GM21526 (cell line): ENCODE measurements at regions not wholly inside any gene's neighbourhood (a gene's known extent, or its start where the extent isn't known, plus 50 kb on each side); places are given as distances from the start of the nearest gene placed in this dataset.
"Not testable (repeated sequence)": the region's sequence is repeated elsewhere in the genome, so short reads cannot be mapped to it uniquely, and the experiment has no call there.

Experiments
- ATAC-seq: cut with Tn5 transposase; IDR thresholded peaks from one replicate; pipeline ENCODE4 v1.9.1; 2021; ENCODE audit warnings: moderate library complexity; ENCODE audit not compliant: unreplicated experiment, low FRiP score

- no peak for ATAC-seq
Measured at GRCh38 chr5:53733853-53734252, 173.4 kb downstream of the NDUFS4 start.

- no peak for ATAC-seq
Measured at GRCh38 chr5:53738105-53738504, 177.7 kb downstream of the NDUFS4 start.

DNA sequence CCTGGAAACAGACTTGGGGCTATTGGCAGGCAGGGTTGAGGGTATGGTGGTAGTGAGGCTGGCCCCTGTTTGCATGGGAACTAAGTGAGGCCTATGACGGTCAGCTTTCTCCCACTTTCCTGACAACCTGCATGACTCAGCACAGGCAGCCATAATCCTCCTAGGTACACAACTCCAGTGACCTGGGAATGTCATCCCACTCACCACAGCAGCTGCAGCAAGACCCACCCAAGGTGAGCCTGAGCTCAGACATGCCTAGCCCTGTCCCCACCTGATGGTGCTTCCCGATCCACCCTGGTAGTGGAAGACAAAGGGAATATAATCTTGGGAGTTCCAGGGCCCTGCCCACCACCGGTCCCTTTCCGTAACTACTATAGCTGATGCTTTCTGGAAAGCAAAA, 178.7 kb downstream of the NDUFS4 start:
- ATAC-seq, result no peak

DNA sequence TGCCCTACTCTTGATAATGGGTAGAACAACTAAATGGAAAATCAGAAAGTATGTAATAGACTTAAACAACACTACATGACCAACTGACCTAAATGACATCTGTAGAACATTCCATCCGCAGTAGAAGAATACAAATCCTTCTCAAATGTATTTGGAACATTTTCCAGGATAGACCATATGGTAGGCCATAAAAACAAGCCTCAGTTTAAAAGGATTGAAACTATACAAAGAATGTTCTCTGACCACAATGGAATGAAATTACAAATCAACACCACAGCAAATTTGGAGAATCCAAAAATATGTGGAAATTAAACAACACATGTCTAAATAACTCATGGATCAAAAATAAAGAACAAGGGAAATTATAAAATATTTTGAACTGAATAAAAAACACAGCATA, 189.2 kb downstream of the NDUFS4 start:
- no peak for ATAC-seq

DNA sequence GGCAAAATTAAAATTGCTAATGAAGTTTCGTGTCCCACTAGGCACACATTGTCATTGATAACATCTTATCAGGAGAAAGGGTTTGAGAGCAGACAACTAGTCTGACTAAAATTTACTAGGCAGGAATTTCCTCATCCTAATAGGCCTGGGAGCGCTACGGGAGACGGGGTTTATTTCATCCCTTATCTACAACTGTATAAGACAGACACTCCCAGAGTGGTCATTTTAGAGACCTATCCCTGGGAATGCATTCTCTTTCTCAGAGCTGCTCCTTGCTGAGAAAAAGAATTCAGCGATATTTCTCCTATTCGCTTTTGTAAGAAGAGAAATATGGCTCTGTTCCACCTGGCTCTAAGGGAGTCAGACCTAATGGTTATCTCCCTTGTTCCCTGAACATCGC, 191.8 kb downstream of the NDUFS4 start:
- not testable (repeated sequence) for ATAC-seq

- no peak for ATAC-seq
Measured at GRCh38 chr5:53766673-53767072, 206.2 kb downstream of the NDUFS4 start.

DNA sequence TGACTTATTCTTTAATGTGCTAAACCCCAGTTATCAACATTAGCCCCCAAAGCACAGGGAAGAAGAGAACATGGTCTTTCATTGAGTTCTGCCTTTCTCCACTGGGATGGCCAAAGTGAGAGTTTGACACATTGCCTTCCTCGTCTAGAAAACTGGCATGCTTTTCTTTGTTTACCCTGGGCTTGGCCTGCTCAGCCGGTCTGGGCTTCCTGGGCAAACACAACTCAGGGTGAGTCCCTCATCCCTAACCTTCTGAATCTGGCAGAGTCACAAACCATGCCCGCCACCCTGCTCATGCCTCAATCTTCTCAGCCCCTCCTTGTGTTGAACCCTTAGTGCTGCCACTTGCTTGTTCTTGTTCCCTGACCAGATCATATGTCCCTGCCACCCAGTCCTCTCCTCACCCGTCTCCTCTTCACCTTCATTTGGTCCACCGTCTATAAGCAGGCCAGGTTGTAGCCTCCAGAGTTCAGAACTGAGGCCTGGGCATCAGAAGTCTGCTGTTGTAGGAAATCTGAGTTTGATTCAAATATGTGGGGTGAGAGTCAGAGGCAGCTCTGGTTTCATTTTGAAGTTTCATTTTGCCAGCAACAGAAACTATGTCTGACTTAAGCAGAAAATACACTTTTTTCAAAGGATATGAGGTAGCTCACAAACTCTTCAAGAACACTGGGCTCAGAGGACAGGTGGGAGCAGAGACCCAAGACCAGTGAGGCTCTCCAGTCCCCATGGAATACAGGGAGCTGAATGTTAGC, 217.6 kb downstream of the NDUFS4 start:
- ATAC-seq, result peak; percentile 74

- ATAC-seq, result no peak
Measured at GRCh38 chr5:53779541-53779981, 219.1 kb downstream of the NDUFS4 start.

- ATAC-seq, result no peak
Measured at GRCh38 chr5:53782620-53783019, 222.2 kb downstream of the NDUFS4 start.

GRCh38 chr5:53783624-53784228, 223.3 kb downstream of the NDUFS4 start:
- no peak for ATAC-seq

DNA sequence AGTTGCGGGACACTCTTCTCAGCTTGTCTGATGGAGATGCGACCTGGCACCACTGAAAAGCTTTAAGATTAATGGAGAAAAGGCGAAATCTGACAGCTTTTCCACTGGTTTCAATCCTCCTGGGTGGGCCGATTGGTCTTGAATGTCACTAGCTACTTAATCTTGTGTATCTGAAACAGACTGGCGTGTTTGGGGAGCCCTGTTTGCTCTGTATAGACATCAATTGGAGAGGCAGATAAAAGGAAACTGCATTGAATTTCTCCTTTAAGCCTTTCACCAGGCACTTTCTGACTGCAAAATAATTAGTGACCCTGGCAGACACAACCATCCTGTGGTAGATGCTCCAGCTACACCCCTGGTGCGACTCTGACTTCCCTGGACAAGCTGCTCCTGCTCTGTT, 224.2 kb downstream of the NDUFS4 start:
- ATAC-seq, result no peak

- ATAC-seq, result no peak
Measured at GRCh38 chr5:53785924-53786323, 225.5 kb downstream of the NDUFS4 start.

DNA sequence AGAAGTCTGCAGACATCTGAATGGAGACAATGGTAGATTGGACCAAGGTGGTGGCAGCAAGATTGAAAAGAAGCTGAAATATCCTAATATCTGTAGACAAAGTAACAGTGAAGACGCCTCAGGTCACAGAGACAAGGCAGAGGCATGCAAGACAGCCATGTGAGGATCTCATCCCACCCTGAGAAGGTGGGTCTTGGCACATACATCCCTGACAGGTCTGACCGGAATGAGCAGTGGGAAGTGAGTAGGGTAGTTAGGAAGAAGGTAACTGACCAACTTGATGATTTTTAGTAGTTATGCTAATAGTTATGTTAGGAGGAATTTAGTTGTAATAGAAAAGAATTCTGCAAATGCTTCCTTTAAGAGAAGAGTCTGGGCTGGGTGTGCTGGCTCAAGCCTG, 229.6 kb downstream of the NDUFS4 start:
- ATAC-seq, result no peak

- ATAC-seq, result no peak
Measured at GRCh38 chr5:53792338-53792737, 231.9 kb downstream of the NDUFS4 start.

- not testable (repeated sequence) for ATAC-seq
Measured at GRCh38 chr5:53799644-53800043, 239.2 kb downstream of the NDUFS4 start.

DNA sequence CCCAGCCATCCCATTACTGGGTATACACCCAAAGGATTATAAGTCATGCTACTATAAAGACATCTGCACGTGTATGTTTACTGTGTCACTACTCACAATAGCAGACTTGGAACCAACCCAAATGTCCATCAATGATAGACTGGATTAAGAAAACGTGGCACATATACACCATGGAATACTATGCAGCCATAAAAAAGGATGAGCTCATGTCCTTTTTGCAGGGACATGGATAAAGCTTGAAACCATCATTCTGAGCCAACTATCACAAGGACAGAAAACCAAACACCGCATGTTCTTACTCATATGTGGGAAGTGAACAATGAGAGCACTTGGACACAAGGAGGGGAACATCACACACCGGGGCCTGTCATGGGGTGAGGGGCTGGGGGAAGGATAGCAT, 248.0 kb downstream of the NDUFS4 start:
- not testable (repeated sequence) for ATAC-seq

GRCh38 chr5:53814819-53815218, 254.4 kb downstream of the NDUFS4 start:
- no peak for ATAC-seq

DNA sequence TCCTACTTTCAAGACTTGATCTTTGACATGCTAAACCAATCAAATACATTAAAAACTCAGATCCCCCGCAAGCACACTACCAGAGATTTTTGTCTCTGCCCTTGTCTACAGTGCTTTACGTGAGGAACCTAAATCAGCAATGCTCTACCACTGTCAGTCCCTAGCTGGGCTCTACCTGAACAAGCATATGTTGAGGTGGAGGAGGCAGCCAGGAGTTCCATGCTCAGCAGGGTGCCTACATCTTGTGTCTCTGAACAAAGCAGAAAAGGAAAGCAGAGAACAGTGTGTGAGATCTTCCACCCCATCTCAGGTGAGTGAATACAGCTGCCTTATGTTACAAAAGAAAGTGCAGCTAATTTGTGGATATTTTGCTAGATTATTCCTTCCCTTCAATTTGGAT, 255.0 kb downstream of the NDUFS4 start:
- ATAC-seq, result no peak

- ATAC-seq, result no peak
Measured at GRCh38 chr5:53817183-53817582, 256.7 kb downstream of the NDUFS4 start.

DNA sequence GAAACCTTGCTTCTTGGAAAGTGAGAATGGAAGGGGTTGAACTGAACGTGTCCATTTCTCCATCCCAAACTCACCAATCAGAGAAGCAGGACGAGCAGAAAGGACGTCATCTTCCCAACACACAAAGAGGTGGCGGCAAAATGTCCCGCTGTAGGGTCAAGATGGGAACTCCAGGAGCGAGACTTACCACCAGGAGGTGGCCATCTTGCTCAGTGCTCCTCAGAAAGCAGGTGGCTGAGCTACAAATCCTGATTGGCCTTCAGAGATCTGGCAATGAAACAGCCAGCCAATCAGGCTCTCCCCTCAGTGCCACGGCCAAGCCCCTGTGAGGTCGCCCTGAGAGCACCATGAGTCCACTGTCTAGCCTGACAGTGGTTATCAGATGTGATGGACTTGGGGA, 259.0 kb downstream of the NDUFS4 start:
- ATAC-seq, result no peak

GRCh38 chr5:53820119-53820801, 259.8 kb downstream of the NDUFS4 start:
- ATAC-seq, result peak; percentile 53

DNA sequence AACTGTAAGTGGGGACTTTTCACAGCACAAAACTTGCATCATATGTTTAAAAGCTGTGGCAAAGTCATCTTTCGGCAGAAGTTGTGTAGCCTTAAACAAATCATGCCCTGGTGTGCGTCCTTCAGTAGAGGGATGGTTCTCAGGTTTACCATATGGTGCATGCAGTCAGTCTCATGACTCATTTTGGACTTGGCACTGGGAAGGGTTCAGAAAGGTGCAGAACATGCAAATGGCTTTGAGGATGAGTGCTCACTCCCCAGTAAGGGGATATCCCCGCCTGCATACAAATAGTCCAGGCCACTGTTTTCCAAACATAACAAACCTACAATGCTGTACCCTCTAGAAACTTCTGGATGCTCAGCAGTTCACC, 260.3 kb downstream of the NDUFS4 start:
- peak; percentile 89 for ATAC-seq
